CD4-positive, alpha-beta T cell treated with Interleukin-1 beta for 1 hour (primary cell): ENCODE measurements at regions not wholly inside any gene's neighbourhood (a gene's known extent, or its start where the extent isn't known, plus 50 kb on each side); places are given as distances from the start of the nearest gene placed in this dataset.
"Not testable (repeated sequence)": the region's sequence is repeated elsewhere in the genome, so short reads cannot be mapped to it uniquely, and the experiment has no call there.

Experiments used
- DNase-seq, 2 donors: peaks; one replicate each; pipeline ENCODE4 v3.0.0-alpha.2; 2020 to 2022

- no peak for DNase-seq
These were observed 169.7 kb downstream of the BUB3 start for GRCh38 chr10:123323884-123324283.

DNA sequence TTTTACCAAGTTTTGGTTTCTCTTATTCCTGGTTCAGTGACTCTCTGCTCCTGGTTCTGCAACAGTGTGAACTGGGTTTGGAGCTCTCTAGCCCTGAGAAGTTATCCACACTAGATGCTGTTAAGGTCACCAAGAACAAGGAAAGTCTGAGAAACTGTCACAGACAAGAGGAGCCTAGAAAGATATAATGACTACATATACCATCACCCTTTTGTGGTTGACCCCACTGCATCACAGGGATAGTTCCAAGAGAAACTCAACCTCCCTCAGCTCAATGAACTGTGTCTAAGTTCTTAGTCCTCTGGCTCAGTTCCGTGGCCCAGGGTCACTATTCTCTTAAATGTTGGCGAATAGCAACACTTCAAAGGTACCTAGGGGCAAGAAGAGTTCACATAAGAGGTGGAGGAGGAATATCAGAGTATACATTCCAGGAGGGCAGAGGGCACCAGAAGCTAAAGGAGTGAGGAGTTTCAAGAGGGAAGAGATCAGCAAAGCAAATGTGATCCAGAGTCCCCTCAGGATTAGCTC lies 171.5 kb downstream of the BUB3 start:
- DNase-seq: no peak

DNA sequence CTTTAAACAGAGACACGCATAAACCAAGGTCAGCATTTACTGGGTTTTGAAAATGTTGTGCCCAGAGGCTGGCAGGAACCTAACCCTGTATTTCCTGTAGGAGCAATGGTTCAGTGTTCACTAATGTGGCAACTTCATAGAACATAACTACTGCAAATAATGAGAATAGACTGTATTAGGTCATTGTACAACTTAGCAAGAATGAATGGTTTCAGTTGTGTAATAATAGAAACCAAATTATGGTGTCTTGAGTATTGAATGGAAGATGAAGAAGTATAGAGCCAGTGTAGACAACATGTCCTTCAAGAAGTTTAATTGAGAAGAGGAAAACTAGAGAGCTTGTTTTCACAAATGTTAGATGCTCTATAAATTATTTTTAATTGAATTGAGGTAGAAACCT lies 172.5 kb downstream of the BUB3 start:
- no peak for DNase-seq

DNA sequence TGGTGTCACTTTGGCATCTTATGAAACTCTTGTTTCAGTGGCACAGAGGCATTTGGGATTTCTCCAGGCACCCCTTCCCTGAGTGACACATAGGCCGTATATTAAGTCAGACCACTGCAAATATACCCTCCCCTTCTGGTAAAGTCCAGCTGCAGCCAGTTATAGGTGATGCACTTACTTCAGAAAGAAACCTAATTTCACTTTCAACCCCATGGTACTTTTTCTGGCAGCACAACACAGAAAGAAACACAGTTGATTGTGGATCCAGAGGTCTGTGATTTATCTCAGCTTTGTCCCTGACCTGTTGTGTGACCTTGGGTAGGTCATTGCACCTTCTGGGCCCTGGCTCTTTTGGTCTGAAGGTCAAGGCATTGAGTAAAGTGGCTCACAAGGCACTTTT lies 173.2 kb downstream of the BUB3 start:
- DNase-seq: no peak

DNA sequence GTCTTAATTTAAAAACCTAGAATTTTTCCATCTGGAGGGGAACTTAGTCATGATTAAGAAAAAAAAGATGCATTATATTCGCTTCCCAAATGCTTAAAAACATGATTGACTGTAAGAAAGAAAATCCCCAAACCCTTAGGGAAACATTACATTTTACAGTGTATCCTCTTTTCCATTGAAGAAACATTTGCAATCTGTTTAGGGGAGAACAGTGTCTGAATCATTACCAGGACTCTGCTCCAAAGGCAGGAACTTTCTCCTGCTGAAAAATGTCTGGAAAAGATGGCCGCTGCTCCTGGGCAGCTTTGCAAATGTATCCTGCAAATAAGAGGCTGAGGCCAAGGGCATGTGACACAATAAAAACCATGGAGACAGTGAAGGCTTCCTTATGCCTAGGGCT lies 173.7 kb downstream of the BUB3 start:
- DNase-seq: no peak

GRCh38 chr10:123331438-123331837 lies 177.2 kb downstream of the BUB3 start:
- DNase-seq: no peak

DNA sequence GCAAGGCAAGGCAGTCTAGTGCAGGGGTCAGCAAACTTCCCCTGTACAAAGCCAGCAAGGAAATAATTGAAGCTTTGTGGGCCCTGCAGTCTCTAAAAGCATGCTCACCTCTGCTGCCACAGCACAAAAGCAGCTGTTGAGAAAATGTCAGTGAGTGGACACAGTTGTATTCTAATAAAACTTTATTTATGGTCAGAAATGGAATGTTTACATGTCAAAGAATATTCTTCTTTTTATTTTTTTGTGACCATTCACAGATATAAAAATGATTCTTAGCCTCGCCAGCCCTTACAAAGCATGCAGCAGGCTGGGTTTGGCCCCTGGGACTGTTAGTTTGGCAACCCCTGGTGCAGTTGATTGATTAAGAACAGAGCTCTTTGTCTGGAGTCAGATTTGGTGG lies 192.4 kb downstream of the BUB3 start:
- DNase-seq: no peak

- DNase-seq: no peak
These were observed 194.7 kb downstream of the BUB3 start for GRCh38 chr10:123348691-123349572.

GRCh38 chr10:123351715-123352114 lies 197.5 kb downstream of the BUB3 start:
- no peak for DNase-seq

- no peak for DNase-seq
These were observed 200.3 kb downstream of the BUB3 start for GRCh38 chr10:123354521-123354920.

DNA sequence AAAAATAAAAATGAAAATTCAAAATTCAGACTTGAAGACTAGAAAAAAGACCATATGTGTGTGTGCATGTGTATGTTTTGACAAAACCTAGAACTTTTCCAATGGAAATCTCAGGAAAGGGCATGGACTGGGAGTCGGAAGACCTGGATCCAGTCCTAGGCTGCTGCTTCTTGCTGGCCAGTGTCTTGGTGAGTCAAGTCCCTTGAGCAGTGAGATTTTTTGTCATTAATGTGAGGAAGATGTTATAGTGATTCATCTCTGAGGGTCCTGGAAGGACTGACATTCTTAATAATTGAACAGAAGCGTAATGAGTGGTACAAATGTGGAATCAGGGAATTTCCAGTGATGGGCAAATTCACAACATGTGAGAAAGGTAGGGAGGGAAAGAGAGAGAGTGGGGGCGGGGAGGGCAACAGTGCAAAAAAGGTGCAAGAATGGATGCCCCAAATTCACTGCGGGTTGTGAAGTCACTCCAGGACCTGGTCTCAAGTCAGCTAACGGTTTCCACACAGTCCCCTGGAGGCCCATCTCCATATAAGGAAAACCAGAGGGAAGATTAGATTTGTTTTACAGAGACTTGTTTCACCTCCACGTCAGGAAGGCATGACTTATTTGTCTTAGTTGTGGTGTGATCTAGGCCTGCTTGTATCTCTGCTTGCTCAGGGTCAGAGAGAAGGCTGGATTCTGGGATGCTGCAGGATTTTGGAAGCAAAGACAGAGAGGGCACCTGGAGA lies 201.7 kb downstream of the BUB3 start:
- no peak for DNase-seq

DNA sequence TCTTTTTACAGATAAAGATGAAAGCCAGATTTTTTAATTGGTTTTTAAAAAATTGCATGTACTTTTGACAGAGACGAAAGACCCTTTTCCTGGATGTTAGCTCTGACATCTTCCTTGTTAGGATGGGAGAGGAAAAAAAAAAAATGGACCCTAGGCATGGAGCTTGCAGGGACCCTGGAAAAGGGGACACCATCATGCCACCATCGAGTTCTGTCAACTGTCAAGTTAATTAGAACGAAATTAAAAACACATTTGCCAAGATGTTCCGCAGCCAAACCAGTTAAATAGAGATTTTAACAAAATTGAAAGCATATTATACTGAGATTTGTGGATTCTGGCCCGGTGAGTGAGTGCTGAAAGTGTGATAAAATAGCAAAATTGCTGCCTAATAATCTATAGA lies 202.6 kb downstream of the BUB3 start:
- DNase-seq: no peak

DNA sequence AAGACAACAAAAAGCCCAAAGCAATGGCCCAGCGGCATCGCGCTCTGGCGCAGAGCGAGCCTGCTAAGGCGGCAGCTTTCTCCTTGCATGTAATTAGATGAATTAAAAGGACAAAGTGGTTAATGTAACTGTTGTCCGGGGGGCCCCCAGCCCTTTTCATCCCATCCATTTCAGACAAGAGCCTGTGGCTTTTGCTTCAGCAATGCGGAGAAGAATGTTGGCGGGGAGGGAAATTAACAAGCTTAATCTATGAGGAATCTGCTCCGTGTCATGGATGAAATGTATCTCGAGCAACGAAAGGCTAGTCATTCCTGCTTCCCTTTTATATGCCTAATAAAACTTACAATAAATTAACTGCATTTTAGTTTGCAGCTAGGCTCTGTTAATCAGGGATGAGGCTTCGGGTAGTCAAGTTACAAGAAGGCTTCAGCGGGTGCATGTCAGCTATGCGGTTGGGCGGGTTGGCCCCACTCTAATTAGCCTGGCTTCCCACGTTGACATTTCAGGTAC lies 203.3 kb downstream of the BUB3 start:
- DNase-seq: no peak

DNA sequence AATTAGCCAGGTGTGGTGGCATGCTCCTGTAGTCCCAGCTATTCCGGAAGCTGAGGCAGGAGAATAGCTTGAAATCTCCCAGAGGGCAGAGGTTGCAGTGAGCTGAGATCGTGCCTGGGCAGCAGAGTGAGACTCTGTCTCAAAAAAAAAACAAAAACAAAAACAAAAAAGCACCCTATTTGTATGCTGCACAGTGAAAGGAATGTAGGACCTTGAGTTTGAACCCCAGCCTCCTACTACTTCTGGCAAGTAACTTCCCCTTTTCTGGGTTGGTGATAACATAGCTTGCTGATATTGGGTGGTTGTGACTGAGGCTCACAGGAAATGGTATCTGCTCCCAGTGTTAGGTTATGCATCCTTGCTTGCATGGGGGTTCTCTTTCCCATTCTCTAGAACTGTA lies 205.3 kb downstream of the BUB3 start:
- DNase-seq: no peak

GRCh38 chr10:123361832-123362231 lies 207.6 kb downstream of the BUB3 start:
- no peak for DNase-seq

DNA sequence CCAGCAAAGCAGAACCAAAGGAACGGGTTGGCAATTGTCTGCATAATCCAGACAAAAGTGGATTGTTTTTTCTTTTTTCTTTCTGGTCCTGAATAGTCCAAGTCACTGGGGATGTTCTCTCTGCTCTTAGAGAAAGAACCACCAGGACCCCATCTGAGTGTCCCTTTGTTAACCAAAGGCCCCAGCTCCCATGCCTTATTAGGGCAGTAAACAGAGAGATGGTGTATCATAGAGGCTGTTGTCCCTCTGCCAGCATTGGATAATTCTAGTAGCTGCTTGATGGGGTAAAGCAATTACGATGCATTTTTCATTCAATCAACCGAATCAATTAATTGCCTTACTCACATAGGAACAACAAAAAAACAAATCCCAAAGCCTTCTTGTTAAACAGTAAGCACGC lies 213.0 kb downstream of the BUB3 start:
- no peak for DNase-seq

DNA sequence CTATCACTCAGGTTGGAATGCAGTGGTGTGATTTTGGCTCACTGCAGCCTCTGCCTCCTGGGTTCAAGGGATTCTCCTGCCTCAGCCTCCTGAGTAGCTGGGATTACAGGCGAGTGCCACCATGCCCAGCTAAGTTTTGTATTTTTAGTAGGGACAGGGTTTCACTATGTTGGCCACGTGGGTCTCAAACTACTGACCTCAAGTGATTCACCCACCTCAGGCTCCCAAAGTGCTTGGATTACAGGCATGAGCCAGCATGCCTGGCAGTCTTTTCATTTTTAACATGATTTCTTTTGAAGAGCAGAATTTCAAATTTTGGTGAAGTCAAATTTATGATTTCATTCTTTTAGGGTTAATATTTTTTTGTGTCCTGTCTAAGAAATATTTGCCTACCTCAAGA lies 217.4 kb downstream of the BUB3 start:
- not testable (repeated sequence) for DNase-seq

- no peak for DNase-seq
These were observed 219.4 kb downstream of the BUB3 start for GRCh38 chr10:123373591-123373990.

- no peak for DNase-seq
These were observed 220.9 kb downstream of the BUB3 start for GRCh38 chr10:123375097-123375496.

DNA sequence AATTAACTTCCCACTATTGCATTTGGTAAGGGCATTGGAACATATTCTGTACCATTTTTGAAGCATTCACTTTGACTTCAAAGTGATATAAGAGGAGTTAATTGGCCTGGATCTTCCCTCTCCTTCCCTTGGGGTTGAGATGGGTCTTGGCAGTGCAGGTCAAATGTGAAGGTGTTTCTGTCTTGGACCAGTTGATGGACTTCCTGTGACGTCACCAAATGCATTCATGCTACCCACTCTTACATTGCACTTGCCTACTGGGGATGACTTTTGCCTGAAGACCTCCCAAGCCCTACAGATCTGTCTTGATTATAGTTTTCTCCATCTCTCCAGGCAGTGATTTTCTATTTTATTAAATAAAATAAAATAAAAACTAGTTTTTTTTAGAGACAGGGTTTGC lies 221.5 kb downstream of the BUB3 start:
- DNase-seq: no peak

- DNase-seq: no peak
These were observed 223.7 kb downstream of the BUB3 start for GRCh38 chr10:123377883-123378282.

DNA sequence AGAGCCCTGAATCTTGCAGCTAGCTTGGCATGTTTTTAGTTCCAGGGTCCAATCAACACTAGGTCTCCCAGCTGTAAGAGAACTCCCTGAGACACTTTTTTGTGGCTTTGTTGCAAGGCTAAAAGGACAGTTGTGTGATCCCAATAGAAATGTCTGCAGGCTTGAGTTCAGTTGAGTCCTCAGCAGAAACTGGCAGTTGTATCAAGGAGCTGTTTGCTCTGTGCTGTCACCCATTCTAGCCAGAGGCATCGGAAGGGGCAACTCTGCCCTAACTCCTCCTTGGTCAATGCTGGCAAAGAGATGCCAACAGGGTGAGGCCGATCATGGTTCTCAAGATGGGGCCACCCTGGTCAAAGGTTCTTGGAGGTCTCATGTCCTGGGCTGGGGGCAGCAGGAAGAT lies 224.1 kb downstream of the BUB3 start:
- DNase-seq: no peak

GRCh38 chr10:123379156-123379555 lies 225.0 kb downstream of the BUB3 start:
- no peak for DNase-seq
